ENCODE measurements at regions not wholly inside any gene's neighbourhood (a gene's known extent, or its start where the extent isn't known, plus 50 kb on each side); places are given as distances from the start of the nearest gene placed in this dataset. TPM values are rescaled to one million over a fixed set of nuclear protein-coding genes. Genes with fewer than 3 reads are reported as not detected.

Small RNA genes lying in the stretch of these regions (small RNA-seq; reads per million reads assigned to genes)
- gene AC009229.3 (ENCODE audit: low replicate concordance) (not detected), gene RNU6-951P (ENCODE audit: low replicate concordance) (not detected)

Measured in GM23338 (cell line).